ENCODE measurements at regions not wholly inside any gene's neighbourhood (a gene's known extent, or its start where the extent isn't known, plus 50 kb on each side); places are given as distances from the start of the nearest gene placed in this dataset.
"Not testable (repeated sequence)": the region's sequence is repeated elsewhere in the genome, so short reads cannot be mapped to it uniquely, and the experiment has no call there.

GRCh38 chr9:67468326-67468725 lies 390.4 kb upstream of the ANKRD20A1 start:
- not testable (repeated sequence) for H3K79me2 ChIP-seq (replicated peaks; ENCODE audit: insufficient read depth, low read length); H3K27ac ChIP-seq (ENCODE audit: low read length); H4K20me1 ChIP-seq (ENCODE audit: insufficient read depth); H3K27me3 ChIP-seq (ENCODE audit: insufficient read depth, low read depth, low read length); H3K9ac ChIP-seq (ENCODE audit: low read length); H3F3A ChIP-seq (ENCODE audit: insufficient read depth, low read length, poor library complexity, severe bottlenecking); H3K36me3 ChIP-seq (ENCODE audit: insufficient read depth, low read length); H3K4me3 ChIP-seq (ENCODE audit: low read length); H3K9me2 ChIP-seq (ENCODE audit: insufficient read depth, low read length); H2AFZ ChIP-seq (ENCODE audit: low read depth, low read length); H3K9me3 ChIP-seq (ENCODE audit: low read length); H3K4me2 ChIP-seq (ENCODE audit: low read length)

DNA sequence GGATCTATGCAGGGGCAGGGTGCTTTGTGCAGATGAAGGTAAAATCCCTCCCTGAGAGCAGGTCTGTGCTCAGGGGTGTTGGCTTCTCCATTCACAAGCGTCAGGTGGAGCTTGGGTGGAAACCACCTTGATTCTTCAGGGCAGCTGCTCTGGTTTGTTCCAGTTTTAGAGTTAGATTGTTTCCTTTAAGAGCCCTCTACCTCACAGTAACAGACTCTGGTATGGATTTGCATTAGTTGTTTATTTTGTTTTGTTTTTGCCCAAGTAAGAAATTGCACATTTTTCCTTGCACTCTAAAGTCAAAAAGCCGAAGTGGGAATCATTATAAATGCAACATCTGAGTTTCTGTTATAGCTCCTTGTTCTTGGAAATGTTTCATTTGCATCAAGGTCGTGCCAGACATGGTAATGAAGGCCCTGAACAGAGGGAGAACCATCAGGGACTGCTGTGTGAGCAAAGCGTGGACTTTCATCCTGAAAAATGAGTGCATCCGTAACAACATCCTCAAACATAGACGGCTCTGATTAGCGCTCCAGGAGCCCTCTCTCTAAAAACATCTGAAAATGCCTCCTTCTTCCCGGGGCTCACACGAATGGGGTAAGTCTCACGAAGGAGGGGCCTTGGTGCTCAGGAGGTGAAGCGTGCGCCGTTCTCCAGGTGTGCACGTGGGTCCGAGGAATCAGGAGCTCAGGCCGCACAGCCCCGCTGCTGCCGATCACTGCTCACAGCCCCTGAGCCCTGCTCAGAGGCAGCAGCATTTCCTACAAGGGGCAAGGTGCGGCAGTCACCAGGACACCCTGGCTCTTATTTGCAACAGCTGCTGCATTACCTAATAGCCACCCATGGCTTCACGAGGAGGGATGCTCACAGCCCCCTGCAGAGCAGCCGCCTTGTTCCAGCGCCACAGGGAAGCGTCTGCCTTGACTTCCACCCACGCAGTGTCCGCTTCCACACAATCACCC lies 396.7 kb upstream of the ANKRD20A1 start:
- H3K27me3 ChIP-seq (ENCODE audit: insufficient read depth, low read depth, low read length); H3K4me3 ChIP-seq (ENCODE audit: low read length); H3K9me3 ChIP-seq (ENCODE audit: low read length); H3K27ac ChIP-seq (ENCODE audit: low read length); H3K9me2 ChIP-seq (ENCODE audit: insufficient read depth, low read length); H3K36me3 ChIP-seq (ENCODE audit: insufficient read depth, low read length); H3F3A ChIP-seq (ENCODE audit: insufficient read depth, low read length, poor library complexity, severe bottlenecking); H3K4me2 ChIP-seq (ENCODE audit: low read length); H2AFZ ChIP-seq (ENCODE audit: low read depth, low read length); H3K79me2 ChIP-seq (replicated peaks; ENCODE audit: insufficient read depth, low read length); H4K20me1 ChIP-seq (ENCODE audit: insufficient read depth); H3K9ac ChIP-seq (ENCODE audit: low read length): not testable (repeated sequence)

- not testable (repeated sequence) for H3K4me2 ChIP-seq (ENCODE audit: low read length); H4K20me1 ChIP-seq (ENCODE audit: insufficient read depth); H3K4me3 ChIP-seq (ENCODE audit: low read length); H3K9ac ChIP-seq (ENCODE audit: low read length); H3K79me2 ChIP-seq (replicated peaks; ENCODE audit: insufficient read depth, low read length); H3K36me3 ChIP-seq (ENCODE audit: insufficient read depth, low read length); H3K27ac ChIP-seq (ENCODE audit: low read length); H2AFZ ChIP-seq (ENCODE audit: low read depth, low read length); H3F3A ChIP-seq (ENCODE audit: insufficient read depth, low read length, poor library complexity, severe bottlenecking); H3K9me3 ChIP-seq (ENCODE audit: low read length); H3K9me2 ChIP-seq (ENCODE audit: insufficient read depth, low read length); H3K27me3 ChIP-seq (ENCODE audit: insufficient read depth, low read depth, low read length)
Measured at GRCh38 chr9:67452941-67453340, 405.8 kb upstream of the ANKRD20A1 start.

GRCh38 chr9:67442313-67442712 lies 416.4 kb upstream of the ANKRD20A1 start:
- not testable (repeated sequence) for H3F3A ChIP-seq (ENCODE audit: insufficient read depth, low read length, poor library complexity, severe bottlenecking); H3K9me2 ChIP-seq (ENCODE audit: insufficient read depth, low read length); H3K79me2 ChIP-seq (replicated peaks; ENCODE audit: insufficient read depth, low read length); H3K36me3 ChIP-seq (ENCODE audit: insufficient read depth, low read length); H3K27ac ChIP-seq (ENCODE audit: low read length); H4K20me1 ChIP-seq (ENCODE audit: insufficient read depth); H3K4me3 ChIP-seq (ENCODE audit: low read length); H3K4me2 ChIP-seq (ENCODE audit: low read length); H3K27me3 ChIP-seq (ENCODE audit: insufficient read depth, low read depth, low read length); H3K9me3 ChIP-seq (ENCODE audit: low read length); H3K9ac ChIP-seq (ENCODE audit: low read length); H2AFZ ChIP-seq (ENCODE audit: low read depth, low read length)

- not testable (repeated sequence) for H3K4me3 ChIP-seq (ENCODE audit: low read length)
Measured at GRCh38 chr9:67437011-67437410, 421.7 kb upstream of the ANKRD20A1 start.

DNA sequence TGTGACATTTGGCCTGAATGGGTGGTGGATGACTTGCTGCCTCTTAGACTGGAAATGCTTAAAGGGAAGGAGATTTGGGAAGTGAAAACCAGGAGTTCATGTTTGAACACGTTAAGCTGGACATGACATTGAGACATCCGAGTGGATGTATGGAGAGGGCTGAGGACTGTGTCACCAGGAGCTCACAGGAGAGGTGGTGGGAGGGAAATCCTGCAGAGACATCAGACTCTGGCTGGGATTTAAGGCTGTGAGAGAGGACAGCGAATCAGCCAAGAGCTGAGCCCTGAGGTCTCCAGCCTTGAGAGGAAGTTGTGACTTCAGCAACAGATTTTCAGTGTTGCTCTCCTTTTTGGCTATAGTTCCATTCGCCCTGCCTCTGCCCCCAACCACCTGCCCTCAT lies 432.5 kb upstream of the SPATA31A3 start:
- not testable (repeated sequence) for H3F3A ChIP-seq (ENCODE audit: insufficient read depth, low read length, poor library complexity, severe bottlenecking); H3K4me3 ChIP-seq (ENCODE audit: low read length); H3K36me3 ChIP-seq (ENCODE audit: insufficient read depth, low read length); H3K9me2 ChIP-seq (ENCODE audit: insufficient read depth, low read length); H3K4me2 ChIP-seq (ENCODE audit: low read length); H3K27ac ChIP-seq (ENCODE audit: low read length); H3K79me2 ChIP-seq (replicated peaks; ENCODE audit: insufficient read depth, low read length); H4K20me1 ChIP-seq (ENCODE audit: insufficient read depth); H3K27me3 ChIP-seq (ENCODE audit: insufficient read depth, low read depth, low read length); H3K9ac ChIP-seq (ENCODE audit: low read length); H3K9me3 ChIP-seq (ENCODE audit: low read length); H2AFZ ChIP-seq (ENCODE audit: low read depth, low read length)

More at GRCh38 chr9:67437011-67437410, 421.7 kb upstream of the ANKRD20A1 start:
- H4K20me1 ChIP-seq (ENCODE audit: insufficient read depth); H3K4me2 ChIP-seq (ENCODE audit: low read length); H3K79me2 ChIP-seq (replicated peaks; ENCODE audit: insufficient read depth, low read length); H3F3A ChIP-seq (ENCODE audit: insufficient read depth, low read length, poor library complexity, severe bottlenecking); H3K27me3 ChIP-seq (ENCODE audit: insufficient read depth, low read depth, low read length); H3K9ac ChIP-seq (ENCODE audit: low read length); H3K36me3 ChIP-seq (ENCODE audit: insufficient read depth, low read length); H3K27ac ChIP-seq (ENCODE audit: low read length); H3K9me3 ChIP-seq (ENCODE audit: low read length); H3K9me2 ChIP-seq (ENCODE audit: insufficient read depth, low read length); H2AFZ ChIP-seq (ENCODE audit: low read depth, low read length): not testable (repeated sequence)

- not testable (repeated sequence) for H4K20me1 ChIP-seq (ENCODE audit: insufficient read depth); H2AFZ ChIP-seq (ENCODE audit: low read depth, low read length); H3K4me2 ChIP-seq (ENCODE audit: low read length); H3K9me2 ChIP-seq (ENCODE audit: insufficient read depth, low read length); H3K36me3 ChIP-seq (ENCODE audit: insufficient read depth, low read length); H3K4me3 ChIP-seq (ENCODE audit: low read length); H3F3A ChIP-seq (ENCODE audit: insufficient read depth, low read length, poor library complexity, severe bottlenecking); H3K27ac ChIP-seq (ENCODE audit: low read length); H3K27me3 ChIP-seq (ENCODE audit: insufficient read depth, low read depth, low read length); H3K9me3 ChIP-seq (ENCODE audit: low read length); H3K9ac ChIP-seq (ENCODE audit: low read length); H3K79me2 ChIP-seq (replicated peaks; ENCODE audit: insufficient read depth, low read length)
Measured at GRCh38 chr9:67423049-67423728, 430.8 kb upstream of the SPATA31A3 start.
